Cardiac muscle cell (in vitro differentiated cells and primary cell): ENCODE measurements at regions not wholly inside any gene's neighbourhood (a gene's known extent, or its start where the extent isn't known, plus 50 kb on each side); places are given as distances from the start of the nearest gene placed in this dataset.

Experiments
- DNase-seq, 2 donors: peaks; one replicate each; pipeline versions ENCODE4 v3.0.0 to v3.0.0-alpha.2; 2010 to 2017; ENCODE audit warnings: low read depth in 1 of 2, low spot score in 1 of 2
- H3K27ac ChIP-seq: fragments of 200-600 bp; sonication (generic); 2 replicates; pipeline ENCODE4 v1.5.1; 2016
- H3K27me3 ChIP-seq: fragments of 200-600 bp; sonication (generic); 2 replicates; pipeline ENCODE4 v1.6.0; 2016; ENCODE audit warnings: control low read depth
- H3K36me3 ChIP-seq: fragments of 200-600 bp; sonication (generic); 2 replicates; pipeline ENCODE4 v1.5.1; 2016; ENCODE audit warnings: control low read depth
- H3K4me1 ChIP-seq: fragments of 200-600 bp; sonication (generic); 2 replicates; pipeline ENCODE4 v1.8.1; 2017; ENCODE audit warnings: low read depth, mild to moderate bottlenecking, mixed run types
- H3K4me3 ChIP-seq: fragments of 200-600 bp; sonication (generic); 2 replicates; pipeline ENCODE4 v1.5.1; 2016; ENCODE audit warnings: mild to moderate bottlenecking
- H3K9me3 ChIP-seq: fragments of 200-600 bp; sonication (generic); 2 replicates; pipeline ENCODE4 v1.5.1; 2017; ENCODE audit warnings: low read depth, mild to moderate bottlenecking, control low read depth
- TF ChIP-seq, protein P1 (sequence below): IDR thresholded peaks from 2 replicates; pipeline ENCODE4 v1.5.1; 2012; ENCODE audit warnings: low read depth, mild to moderate bottlenecking, low read length

DNA sequence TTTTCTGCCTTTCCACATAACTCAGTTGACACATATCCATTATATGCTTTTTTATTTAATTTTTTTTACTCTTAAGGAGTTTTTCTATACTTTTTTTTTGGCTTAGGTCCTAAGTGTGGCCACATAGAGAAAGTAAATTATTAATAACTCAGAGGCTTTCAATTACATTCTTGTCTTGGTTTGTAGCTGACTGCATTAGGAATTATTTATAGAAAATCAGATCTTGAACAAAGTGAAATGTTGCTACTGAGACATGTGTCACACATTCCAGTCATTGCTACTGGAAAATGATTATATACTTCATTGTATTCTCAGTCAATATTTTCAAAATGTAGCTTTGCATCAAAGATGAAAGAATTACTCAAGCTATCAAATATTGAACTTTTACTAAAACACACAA, 1277.9 kb downstream of the CDY2B start:
- no peak overlapping the region for H3K27ac ChIP-seq

DNA sequence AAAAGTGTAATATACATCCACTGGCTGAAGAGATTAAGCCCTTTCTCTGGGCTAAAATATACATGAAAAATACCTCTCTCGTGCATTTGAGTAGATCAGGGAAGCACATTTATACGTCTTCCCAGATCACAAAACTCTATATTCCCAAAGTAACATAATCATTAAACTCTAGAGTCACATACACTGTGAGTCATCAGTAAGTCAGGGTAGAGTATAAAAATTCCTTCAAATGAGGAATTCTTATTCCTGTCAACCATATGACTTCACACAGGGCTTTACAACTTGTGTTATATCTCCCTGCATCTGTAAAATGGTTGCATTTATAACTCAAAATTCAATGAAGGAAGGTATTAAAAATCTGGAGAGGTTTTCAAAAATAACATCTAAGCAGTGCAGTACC, 1278.4 kb downstream of the CDY2B start:
- TF ChIP-seq, protein P1, sequence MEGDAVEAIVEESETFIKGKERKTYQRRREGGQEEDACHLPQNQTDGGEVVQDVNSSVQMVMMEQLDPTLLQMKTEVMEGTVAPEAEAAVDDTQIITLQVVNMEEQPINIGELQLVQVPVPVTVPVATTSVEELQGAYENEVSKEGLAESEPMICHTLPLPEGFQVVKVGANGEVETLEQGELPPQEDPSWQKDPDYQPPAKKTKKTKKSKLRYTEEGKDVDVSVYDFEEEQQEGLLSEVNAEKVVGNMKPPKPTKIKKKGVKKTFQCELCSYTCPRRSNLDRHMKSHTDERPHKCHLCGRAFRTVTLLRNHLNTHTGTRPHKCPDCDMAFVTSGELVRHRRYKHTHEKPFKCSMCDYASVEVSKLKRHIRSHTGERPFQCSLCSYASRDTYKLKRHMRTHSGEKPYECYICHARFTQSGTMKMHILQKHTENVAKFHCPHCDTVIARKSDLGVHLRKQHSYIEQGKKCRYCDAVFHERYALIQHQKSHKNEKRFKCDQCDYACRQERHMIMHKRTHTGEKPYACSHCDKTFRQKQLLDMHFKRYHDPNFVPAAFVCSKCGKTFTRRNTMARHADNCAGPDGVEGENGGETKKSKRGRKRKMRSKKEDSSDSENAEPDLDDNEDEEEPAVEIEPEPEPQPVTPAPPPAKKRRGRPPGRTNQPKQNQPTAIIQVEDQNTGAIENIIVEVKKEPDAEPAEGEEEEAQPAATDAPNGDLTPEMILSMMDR, result no peak

More for the DNA sequence above, 1277.9 kb downstream of the CDY2B start:
- Histone ChIP-seq H3K4me1 (no peaks in the 10 kb centered on the region), H3K36me3 (no peaks in the 10 kb centered on the region), H3K9me3 (no peaks in the 10 kb centered on the region), H3K27me3 (no peaks in the 10 kb centered on the region), H3K4me3 (no peak overlapping the region)
- no peak for DNase-seq
- TF ChIP-seq, protein P1, result no peak

DNA sequence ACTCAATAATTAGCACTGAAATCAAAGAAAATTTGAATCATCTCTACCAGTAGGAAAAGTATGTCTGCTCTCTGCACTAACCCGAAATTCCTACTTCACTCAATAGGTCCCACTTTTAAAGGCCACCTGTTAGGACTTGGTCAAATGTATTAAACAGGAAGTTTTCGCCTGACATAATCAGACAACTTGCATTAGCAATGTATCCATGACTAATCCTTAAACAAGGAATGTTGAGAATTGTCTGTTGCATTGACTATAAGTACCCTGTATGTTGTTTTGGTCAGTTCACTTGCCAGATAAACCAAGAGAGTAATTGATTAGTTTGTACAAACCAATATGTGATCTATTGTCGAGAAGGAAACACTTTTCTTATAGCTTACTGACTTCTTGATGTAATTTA, 1308.0 kb downstream of the CDY2B start:
- TF ChIP-seq, protein P1, result no peak
- H3K27ac ChIP-seq, result no peak overlapping the region
- no peaks in the 10 kb centered on the region for H3K27me3 ChIP-seq

More for the DNA sequence above, 1278.4 kb downstream of the CDY2B start:
- Histone ChIP-seq H3K27ac (no peak overlapping the region), H3K4me1 (no peaks in the 10 kb centered on the region), H3K4me3 (no peak overlapping the region), H3K36me3 (no peaks in the 10 kb centered on the region), H3K9me3 (no peaks in the 10 kb centered on the region), H3K27me3 (no peaks in the 10 kb centered on the region)
- no peak for DNase-seq

DNA sequence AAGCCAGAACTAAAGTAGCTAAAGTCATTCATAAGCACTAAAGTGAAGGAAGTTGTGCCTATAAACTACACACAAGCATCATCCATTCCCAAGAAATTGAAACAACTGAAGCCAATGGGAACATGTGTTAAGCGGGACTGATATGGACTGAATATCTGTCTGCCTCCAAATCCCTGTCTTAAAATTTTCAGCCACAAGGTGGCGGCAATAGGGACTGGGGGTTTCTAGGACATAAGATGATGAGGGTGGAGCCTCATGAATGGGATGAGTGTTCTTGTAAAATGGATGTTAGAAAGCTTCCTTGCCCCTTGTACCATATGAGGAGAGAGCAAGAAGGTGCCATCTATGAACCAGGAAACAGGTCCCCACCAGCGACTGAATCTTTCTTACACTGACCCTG, 1317.5 kb downstream of the CDY2B start:
- Histone ChIP-seq H3K36me3 (no peaks in the 10 kb centered on the region), H3K9me3 (no peaks in the 10 kb centered on the region), H3K4me3 (no peak overlapping the region), H3K27me3 (no peaks in the 10 kb centered on the region), H3K27ac (no peak overlapping the region), H3K4me1 (no peaks in the 10 kb centered on the region)
- DNase-seq, result no peak
- TF ChIP-seq, protein P1, result no peak

More for the DNA sequence above, 1308.0 kb downstream of the CDY2B start:
- Histone ChIP-seq H3K36me3 (no peaks in the 10 kb centered on the region), H3K4me3 (no peak overlapping the region), H3K9me3 (no peaks in the 10 kb centered on the region), H3K4me1 (no peaks in the 10 kb centered on the region)
- no peak for DNase-seq

DNA sequence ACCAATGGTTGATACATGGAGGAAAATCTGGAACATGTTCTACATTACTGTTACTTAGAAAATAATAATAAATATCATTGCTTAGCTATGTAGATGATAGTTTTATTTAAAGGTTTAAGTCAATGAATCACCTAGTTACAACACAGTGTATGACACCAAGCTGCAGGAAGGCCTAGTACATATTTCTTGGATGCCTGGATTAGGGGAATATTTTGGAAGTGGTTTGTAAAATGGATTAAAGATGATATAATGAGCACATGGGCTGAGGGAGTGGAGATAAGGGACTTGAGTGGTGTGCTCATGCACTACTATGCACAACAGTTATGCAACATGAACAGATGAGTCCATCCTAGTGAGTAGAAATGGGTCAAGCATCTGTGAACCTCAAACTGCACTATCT, 1358.0 kb downstream of the CDY2B start:
- Histone ChIP-seq H3K27me3 (no peaks in the 10 kb centered on the region), H3K4me1 (no peaks in the 10 kb centered on the region), H3K36me3 (no peaks in the 10 kb centered on the region), H3K9me3 (no peaks in the 10 kb centered on the region), H3K4me3 (no peak overlapping the region), H3K27ac (no peak overlapping the region)
- TF ChIP-seq, protein P1, result no peak
- peak in 1 of 2 donors; percentile 6 for DNase-seq

DNA sequence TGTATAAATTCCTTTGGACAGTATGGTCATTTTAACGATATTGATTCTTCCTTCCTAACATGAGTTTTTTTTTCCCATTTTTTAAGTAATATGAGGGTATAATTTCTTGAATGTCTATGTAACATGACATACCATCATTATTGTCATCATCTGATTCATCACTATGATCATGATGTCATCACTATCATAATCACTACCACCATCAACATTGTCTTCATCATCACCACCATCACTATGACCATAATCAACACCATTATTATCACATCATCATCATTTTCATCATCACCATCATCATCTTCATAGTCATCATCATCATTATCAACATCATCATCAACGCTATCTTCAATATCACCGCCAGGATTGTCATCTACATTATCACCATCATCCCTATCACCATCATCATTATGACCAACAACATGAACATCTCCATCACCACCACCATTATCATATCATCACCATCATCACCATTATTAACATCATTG, 1377.2 kb downstream of the CDY2B start:
- H3K9me3 ChIP-seq, result no peaks in the 10 kb centered on the region
- no peak for DNase-seq
- TF ChIP-seq, protein P1, result no peak

More for the DNA sequence above, 1377.2 kb downstream of the CDY2B start:
- H3K4me1 ChIP-seq, result no peaks in the 10 kb centered on the region
- no peak overlapping the region for H3K4me3 ChIP-seq
- H3K36me3 ChIP-seq, result no peaks in the 10 kb centered on the region
- no peak overlapping the region for H3K27ac ChIP-seq
- H3K27me3 ChIP-seq, result no peaks in the 10 kb centered on the region
